GM04503 (cell line): ENCODE measurements at regions not wholly inside any gene's neighbourhood (a gene's known extent, or its start where the extent isn't known, plus 50 kb on each side); places are given as distances from the start of the nearest gene placed in this dataset.
A peak's percentile ranks its signal among the peaks of the same experiment; 100 is the strongest.

Experiments used
- DNase-seq: peaks from one replicate; pipeline ENCODE4 v3.0.0-alpha.2; 2012; ENCODE audit warnings: low read depth

DNA sequence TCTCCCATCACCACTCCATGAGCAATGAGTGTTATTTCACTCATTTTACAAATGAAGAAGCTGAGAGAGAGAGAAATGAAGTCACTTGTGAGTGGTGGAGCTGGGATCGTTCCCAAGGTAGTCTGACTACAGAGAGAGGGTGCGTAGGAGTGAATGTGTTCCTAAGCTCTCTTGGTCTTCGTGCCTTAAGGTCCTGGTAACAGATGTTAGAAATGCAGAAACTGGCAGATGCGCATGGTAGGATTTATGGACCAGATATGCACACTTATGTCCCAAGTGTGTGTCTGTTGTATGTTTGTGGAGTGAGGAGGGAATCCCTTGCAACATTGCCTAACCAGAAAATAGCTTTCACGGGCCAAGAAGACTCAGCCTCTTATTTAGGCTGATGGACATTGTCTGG is 93.2 kb upstream of the ZNF469 start:
- DNase-seq, result peak; percentile 68

DNA sequence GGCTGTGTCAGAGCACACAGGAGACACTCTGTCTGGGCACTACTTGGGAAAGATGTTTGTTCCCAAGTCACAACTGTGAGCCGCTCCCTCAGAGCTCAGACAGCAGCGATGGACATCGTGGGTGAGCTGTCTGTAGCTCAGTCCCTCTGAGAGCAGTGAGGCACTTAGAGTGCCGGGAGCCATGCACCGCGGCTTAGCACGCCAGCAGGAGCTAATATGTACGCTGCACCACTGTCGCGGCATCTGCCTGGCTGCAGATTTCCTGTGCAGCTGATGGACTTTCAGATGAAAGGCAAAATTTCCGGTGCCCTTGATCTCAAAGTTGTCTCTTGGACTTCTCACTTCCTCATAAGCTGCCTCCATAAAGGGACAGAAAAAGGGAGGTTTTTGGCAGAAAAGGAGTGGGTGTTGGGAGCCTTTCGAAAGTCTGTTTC is 92.8 kb upstream of the ZNF469 start:
- no peak for DNase-seq

DNA sequence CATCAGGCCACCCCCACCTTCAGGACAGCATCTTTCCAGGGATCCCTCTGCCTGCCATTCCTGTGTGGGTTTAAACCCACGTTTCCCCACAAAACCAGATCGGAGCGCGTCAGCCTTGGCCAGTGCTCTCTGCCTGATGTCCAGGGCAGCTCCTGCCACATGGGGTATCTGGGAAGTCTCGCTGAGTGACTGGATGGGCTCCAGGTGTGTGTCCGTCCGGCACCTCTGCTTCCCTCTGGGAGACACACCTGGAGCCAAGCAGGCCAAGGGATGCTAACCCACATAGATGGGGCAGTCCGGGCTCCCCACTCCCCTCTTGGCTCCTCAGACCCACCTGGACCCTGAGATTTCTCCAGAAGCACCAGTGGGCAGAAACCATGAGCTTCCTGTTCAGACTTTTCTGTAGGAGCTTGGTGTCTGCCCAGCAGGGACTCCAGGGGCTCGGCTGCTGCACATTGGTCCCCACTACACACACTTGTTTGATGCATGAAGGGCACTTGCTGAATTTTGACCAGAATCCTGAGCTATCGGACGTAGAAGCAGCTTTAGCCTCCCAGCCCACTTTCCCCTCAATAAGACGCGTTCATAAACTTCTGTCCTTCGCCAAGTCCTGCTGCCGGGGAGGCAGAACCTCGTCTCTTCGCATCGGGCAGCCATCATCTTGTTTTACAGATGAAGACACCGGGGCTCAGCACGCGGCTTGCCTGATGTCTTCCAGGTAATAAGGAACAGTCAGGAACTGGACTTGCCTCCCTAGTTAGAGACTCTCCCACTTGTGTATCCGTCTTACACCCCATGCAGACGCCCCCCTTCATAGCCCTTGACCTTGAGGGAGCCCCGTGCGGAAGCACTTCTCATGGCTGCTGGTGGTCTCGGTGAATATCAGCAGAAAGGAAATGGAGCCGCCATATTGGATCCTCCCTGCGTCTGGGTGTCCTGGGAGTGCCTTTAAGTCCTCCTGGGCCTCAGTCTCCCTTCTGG is 91.6 kb upstream of the ZNF469 start:
- no peak for DNase-seq

DNA sequence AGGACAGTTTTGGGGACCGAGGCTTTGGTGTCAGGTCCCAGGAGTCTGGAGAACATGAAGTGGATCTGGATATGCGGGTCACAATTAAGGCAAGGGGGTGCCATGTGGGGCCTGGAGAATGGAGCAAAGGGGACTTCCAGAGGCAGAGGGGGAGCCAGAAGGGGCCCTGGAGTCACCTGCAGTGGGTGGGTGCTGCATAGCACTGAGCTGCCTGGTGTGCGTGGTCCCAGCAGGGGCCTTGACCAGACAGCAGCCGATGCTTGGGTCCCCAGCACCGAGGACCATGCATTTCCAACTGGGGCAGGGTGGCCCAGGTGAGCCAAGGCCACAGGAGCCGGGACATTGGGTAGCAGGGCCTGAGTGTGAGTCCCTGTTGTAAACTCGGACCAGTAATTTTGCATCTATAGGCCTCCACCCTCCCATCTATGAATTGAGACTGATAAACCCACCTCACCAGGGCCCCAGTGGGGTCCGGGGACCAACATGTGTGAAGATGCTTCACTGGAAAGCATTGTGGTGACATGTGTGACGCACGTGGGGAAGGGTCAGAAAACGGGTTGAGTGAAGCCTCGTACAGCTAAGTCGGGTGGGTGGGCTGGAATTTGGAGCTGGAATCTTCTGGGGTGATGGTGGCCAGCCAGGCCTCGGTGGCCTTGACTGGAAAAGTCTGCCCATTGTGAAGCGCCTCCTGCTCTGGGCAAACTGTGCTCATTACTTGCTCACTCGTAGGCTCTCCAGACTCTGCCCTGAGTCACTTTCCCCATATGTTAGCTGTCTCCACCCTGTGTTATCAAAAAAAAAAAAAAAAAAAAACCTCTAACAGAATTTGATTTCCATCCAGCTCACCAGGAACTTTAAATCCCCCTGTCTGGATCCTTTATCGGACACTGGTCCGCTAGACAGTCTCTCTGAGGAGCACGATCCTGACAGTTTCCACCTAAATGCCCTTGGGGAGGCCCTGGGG is 90.5 kb upstream of the ZNF469 start:
- DNase-seq, result no peak

DNA sequence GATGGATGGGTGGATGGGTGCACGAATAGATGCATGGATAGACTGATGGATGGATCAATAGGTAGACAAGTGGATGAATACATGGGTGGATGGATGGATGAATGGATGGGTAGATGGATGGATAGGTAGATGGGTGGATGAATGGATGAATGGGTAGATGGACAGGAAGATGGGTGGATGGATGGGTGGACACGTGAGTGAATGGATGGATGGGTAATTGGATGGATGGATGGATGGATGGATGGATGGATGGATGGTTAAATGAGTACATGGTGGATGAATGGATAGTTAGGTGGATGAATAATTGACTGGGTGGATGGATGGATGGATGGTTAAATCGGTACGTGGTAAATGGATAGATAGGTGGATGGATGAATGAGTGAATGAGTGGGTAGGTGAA is 89.7 kb upstream of the ZNF469 start:
- no peak for DNase-seq

DNA sequence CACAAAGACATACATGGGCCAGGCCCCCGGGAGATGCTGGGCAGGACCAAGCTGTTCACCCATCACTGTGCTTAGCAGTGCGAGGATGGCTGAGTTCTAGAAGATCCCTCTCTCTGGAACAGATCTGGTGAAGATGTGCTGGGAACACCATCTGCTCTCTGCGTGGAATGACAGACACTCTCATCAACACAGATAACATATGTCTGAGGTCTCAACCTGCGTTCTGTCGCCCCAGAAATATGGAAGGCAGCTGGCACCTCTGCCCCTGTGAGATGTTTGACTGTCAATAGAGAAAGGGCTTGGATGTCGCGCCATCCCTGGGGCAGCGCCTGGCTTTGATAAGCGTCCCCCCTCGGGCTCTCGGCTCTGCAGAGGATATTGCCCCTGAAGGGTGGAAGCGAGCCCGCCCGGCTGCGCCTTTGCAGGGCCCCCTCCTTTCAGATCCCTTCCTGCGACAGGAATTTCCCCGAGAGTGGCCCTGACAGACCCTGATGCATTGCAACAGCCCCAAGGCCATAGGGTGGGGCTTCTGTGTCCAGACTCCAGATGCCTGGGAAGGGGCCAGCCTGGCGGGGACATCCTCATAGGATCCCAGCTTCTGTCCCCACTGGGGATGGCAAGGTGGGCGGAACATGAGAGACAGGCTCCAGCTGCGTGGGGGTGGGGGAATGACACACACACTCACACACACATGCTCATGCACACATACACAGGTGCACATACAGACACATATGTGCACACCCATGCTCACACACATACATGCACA is 86.9 kb upstream of the ZNF469 start:
- no peak for DNase-seq

DNA sequence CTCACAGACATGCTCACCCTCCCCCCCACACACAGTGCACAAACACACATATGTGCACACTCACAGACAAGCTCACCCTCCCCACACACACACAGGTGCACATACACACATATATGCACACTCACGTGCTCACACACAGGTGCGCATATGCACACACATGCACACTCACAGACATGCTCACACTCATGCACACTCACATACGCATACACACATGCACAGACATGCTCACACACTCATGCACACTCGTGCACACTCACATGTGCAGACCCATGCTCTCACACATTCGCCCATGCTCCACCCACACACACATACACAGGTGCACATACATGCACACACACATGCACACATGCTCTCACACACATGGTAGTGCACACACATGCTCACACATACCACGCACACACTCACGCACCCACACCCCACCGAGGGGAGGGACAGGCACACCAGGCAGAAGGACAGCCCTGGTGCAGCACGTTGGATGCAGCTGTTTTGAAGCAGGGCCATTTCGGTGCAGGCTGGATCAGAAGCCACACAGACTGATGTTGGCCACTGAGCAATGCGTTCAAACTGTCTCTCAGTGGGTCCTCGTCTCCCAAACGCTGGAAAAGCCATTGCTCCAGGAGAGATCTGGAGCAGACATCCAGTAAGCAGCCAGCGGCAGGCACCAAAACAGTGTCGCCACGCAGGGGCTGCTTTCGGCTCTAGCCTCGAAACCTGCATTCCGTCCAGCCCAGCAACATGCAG is 86.2 kb upstream of the ZNF469 start:
- DNase-seq, result no peak

DNA sequence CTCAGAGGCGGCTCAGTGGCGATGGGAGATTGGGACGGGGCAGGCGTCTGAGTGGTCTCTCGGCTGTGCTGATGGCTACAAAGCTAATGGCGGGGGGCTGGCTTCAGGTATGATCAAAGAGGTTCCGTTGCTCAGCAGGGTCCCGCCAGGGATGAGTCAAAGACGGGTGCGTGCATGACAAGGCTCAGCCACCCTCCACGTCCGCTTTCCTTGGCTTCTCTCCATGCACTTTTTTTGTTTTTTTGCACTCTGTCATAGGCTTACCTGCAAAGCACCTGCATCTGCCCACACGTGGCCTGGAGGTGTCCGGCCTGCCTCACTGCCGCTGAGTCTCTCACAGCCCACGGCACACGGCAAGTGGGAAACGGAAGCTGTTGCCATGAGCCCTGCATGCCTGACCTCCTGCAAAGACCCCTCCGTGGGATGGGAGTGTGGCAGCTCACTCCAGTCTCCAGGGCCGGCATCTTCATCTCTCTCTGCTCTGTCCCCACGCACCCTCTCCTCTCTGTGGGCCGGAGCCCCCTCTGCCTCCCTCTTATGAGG is 85.5 kb upstream of the ZNF469 start:
- no peak for DNase-seq

DNA sequence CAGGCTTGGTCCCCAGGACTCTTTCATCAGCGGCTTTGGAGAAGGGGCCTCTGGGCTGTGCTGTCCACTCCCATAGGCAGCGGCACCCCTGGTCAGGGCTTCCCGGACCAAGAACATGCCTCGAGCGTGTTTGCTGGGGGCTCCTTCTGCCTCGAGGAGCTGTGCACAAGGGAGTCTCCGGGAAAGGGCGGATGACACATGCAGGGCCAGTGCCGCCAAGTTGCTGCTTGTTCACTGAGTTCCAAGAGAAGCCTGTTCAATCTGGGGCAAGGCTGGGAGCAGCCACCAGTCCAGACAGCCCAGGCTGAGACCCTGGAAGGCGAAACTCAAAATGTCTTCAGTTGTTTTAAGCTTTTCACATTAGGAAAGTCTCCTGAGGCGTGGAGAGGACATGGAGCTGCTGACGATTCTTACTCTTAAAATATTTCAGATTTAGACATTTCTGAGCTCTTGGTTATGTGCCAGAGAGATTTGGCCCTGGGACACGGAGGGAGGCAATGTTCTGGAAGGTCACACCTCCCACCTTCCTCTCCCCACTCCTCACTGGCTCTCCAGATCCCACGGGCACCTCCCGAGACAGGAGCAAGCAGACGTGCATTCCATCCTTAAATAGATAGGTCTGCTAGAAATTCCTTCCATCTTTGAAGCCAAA is 84.5 kb upstream of the ZNF469 start:
- no peak for DNase-seq

DNA sequence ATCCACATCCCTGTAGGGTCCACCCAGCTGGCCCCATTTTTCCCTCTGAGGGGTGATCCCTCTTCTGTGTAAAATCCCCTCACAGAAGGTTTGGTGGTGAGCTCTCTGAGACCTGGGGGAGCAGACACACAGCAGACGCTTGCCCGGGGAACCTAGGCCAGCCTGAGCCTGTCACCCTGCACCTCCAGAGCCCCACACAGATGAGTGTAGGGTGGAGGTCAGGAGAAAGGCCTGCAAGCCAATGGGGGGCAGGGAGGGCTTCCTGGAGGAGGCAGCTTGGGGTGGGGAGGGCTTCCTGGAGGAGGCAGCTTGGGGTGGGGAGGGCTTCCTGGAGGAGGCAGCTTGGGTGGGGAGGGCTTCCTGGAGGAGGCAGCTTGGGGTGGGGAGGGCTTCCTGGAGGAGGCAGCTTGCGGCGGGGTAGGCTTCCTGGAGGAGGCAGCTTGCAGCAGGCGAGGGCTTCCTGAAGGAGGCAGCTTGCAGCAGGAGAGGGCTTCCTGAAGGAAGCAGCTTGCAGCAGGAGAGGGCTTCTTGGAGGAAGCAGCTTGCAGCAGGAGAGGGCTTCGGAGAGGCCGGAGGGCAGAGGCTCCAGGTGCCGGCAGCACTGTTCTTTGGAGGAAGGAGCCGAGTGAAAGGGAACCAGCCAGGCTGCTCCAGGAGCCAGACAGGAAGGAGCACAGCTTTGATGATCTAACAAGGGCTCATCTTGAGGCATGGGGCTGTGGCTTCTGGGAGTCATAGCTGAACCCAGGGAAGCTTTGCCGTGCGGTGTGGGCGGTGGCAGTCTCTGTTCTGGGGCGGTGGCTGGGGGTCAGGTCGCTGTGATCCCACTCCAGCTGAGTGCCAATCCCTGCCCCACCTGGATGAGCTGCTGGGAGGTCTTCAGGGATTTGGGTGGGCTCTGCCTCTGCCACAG is 83.7 kb upstream of the ZNF469 start:
- no peak for DNase-seq

DNA sequence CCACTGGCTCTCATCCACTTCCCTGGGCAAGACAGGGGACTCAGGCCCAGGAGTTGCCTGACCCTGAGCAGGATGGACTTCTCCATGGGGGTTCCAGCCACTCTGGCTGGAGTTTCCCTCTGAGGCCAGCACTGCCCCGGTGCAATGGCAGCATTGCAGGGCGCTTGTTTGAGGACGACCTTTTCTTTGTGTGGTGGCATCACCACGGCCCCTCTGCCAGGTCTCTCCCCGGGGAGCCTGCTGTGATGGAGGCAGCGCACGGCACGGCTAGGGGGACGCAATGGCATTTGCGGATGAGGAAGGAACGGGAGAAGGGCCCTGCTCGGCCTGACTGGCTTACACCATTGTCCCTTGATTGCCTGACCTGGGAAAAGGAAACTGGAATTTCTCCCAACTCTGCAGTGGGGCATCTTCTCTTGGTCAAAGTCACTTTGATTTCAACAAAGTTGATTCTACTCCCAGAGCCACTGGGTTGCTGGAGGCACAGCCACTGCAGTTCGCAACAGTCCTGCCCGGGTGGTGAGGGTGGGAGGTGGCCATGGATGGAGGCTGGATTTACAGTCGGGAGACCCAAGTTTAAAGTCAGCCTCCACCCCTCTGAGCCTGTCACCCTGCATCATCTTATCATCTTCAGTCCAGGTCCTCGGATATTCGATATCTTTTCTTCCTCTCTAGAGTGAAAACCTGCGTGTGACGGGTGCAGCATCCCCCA is 82.9 kb upstream of the ZNF469 start:
- DNase-seq, result no peak

DNA sequence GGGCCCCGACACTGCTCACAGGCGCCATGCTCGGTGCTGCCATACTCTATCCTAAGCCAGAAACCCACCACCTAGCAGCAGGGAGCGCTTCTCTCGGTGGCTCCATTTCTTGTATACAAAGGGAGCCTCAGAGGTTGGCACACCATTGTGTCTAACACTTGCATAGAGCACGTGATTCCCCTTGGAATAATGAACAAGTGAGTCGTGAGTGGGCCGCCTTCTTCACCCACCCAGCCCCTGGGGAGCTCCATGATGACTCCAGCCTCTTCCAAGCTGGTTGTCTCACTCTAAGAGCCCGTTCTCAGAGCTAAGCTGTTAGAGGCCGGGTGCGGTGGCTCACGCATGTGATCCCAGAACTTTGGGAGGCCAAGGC is 82.3 kb upstream of the ZNF469 start:
- DNase-seq, result no peak

DNA sequence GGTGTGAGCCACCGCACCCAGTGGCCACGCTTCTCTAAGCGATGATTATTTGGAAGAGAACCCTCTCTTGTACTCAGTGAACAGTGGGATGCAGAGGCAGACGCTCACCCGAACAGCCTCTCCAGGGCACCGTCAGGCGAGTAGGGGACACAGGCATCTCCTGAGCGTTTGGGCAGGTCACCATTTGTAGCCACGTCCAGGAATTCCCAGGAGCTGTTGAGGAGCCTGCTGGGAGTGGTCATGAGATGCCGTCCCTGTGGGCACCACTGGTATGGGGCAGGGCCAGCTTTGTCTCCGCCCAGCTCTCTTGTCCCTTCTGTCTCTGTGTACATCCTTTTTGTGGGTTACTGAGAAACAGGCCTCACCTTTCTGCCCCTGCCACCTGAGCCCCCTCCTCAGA is 81.3 kb upstream of the ZNF469 start:
- no peak for DNase-seq

DNA sequence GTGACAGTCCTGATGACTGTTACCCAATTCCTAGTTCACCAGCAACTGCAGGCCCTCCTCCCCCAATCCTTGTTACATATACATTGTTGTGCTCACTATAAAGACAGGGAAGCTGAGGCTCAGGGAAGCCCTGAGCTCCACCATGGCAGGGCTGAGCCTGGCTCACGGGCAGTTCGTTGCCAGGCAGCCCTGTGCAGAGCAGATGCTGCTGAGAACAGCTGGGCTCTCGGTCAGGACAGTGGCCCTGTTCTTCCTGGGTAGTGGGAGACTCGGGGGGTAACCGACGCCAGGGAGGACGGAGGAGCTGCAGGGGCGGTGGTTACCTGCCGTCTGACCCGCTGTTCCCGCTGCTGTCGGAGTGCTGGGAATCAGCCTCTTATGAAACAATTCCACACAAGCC is 80.9 kb upstream of the ZNF469 start:
- DNase-seq, result no peak

DNA sequence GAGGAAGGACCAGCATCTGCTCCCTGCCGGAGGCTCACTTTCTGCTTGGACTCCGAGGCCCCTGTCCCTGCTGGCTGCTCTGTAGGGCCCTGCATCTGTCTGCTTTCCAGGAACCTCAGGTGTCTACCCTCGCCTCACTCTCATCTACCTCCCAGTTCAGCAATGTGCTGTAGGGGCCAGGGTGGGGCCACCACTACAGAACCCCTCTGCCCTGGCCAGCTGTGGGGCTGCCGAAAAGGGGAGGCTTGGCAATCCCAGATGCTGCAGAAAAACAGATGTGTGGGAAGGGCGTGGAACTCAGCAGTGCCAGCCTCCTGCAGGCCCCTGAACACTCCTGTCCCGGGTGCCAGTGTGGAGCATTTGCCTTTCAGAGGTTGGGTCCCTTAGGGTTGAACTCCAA is 80.1 kb upstream of the ZNF469 start:
- no peak for DNase-seq

DNA sequence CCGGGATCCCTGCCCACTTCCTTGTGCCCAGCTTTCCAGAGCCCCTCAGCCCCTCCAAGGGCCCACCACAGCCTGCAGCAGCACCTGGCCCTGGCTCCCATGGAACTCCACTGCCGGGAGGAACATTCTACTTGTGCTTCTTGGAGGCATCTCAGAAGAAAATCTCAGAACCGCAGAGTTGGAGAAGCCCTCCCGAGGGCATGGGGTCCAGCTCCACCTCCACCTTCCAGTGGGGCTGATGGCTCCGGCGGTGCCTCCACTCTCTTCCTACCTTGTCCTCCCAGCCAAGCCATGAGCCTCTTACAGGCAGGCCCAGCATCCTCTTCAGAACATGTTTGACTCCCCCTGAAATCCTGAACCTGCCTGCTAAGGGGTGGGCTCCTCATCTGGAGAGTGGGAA is 79.4 kb upstream of the ZNF469 start:
- DNase-seq, result no peak

DNA sequence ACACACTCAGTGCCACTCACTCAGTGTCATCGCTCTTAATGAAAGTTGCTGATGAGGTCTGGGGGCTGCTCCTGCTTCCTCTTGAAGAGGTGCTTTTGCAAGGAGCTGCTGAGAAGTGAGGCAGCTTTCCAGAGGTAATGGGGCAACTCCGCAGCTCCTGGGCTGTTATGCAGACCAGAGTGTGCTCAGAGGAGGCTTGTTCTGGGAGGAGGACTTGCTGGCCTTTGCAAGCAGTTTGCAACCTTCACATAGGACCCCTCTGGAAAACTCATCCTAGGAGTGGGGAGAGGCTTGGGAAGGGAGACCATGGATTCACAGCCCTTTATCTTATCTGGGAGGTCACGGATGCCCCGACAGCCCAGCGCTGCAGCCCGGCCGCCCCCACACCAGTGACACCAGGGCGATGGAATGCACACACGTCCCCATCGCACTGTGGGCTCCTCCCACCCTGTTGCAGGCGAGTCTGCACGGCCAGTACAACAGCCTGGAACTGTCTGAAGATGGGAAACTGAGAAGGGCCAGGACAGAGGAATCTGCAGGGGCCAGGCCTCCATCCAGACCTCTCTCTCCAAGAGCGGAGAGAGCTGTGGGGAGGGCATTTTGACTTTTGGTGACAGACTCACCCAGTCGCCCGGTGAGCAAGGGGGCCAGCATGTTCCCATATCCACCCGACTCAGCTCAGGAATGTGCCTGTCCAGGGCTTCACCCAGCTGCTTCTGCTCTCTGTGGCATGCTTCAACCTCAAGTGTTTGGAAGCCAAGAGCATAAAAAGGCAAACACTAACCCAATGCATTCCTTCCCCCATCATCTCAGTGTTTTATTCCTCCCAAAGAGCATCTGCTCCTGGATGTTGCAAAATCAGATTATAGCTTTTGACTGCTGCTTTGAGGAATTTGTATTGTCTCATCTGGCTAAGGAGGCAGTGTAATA is 78.6 kb upstream of the ZNF469 start:
- DNase-seq, result peak; percentile 98

DNA sequence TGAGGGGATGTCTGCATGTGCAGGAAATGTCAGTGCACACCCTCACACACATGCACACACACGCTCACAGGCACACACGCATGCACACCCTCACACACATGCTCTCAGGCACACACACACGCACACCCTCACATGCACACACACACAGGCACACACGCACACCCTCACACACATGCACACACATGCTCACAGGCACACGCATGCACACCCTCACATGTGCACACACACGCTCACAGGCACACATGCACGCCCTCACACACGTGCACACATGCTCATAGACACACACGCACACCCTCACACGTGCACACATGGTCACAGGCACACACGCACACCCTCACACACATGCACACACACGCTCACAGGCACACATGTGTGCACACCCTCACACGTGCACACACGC is 77.6 kb upstream of the ZNF469 start:
- no peak for DNase-seq
